Thoracic aorta (tissue), 2 donors: ENCODE measurements at regions not wholly inside any gene's neighbourhood (a gene's known extent, or its start where the extent isn't known, plus 50 kb on each side); places are given as distances from the start of the nearest gene placed in this dataset.

ENCODE experiments used
- ATAC-seq: fragments of 150-250 bp; one replicate; pipeline ENCODE4 v1.8.0; 2017; ENCODE audit warnings: low read depth; ENCODE audit not compliant: insufficient number of reproducible peaks, low FRiP score
- DNase-seq: peaks from one replicate; pipeline ENCODE4 v3.0.0-alpha.2; 2020; ENCODE audit warnings: low spot score
- H3K27ac ChIP-seq, 2 donors: fragments of 200-600 bp; sonication (generic); 1 replicate in 1 of 2; 2 replicates in 1 of 2; pipeline ENCODE4 v1.5.1; 2016; ENCODE audit warnings: mild to moderate bottlenecking in 2 of 2, moderate library complexity in 2 of 2
- H3K27me3 ChIP-seq: fragments of 200-600 bp; sonication (generic); replicated peaks from 2 replicates; pipeline ENCODE4 v1.6.0; 2016; ENCODE audit warnings: mild to moderate bottlenecking; ENCODE audit not compliant: insufficient read depth
- H3K36me3 ChIP-seq: fragments of 200-600 bp; sonication (generic); one replicate; pipeline ENCODE4 v1.5.1; 2016
- H3K4me1 ChIP-seq, 2 donors: fragments of 200-600 bp; sonication (generic); 1 replicate in 1 of 2; 2 replicates in 1 of 2; pipeline versions ENCODE4 v1.5.1 to v1.6.0; 2016; ENCODE audit warnings: low read depth in 2 of 2, mild to moderate bottlenecking in 1 of 2; ENCODE audit not compliant: control insufficient read depth in 1 of 2
- H3K4me3 ChIP-seq: fragments of 200-600 bp; sonication (generic); 2 replicates; pipeline ENCODE4 v1.5.1; 2016; ENCODE audit warnings: mild to moderate bottlenecking
- H3K9me3 ChIP-seq: fragments of 200-600 bp; sonication (generic); 2 replicates; pipeline ENCODE4 v1.5.1; 2016
- TF ChIP-seq, protein P1 (sequence below): fragments of 200-600 bp; sonication (generic); IDR thresholded peaks from one replicate; pipeline ENCODE4 v1.5.1; 2019; ENCODE audit warnings: antibody characterized with exemption

DNA sequence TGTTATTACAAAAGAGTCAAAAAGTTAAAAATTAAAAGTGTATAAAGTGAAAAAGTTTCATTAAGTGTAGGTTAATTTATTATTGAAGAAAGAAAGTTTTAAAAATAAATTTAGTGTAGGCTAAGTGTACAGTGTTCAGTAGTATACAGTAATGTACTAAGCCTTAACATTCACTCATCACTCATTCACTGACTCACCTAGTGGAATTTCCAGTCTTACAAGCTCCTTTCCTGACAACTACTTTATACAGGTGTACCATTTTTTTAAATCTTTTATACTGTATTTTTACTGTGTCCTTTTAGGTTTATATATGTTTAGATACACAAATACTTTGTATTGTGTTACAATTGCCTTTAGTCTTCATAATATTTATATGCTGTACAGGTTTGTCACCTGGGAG lies 530.2 kb upstream of the FAM174A start:
- DNase-seq (no peak), ATAC-seq (no peak)
- H3K27ac ChIP-seq, result no peak overlapping the region

DNA sequence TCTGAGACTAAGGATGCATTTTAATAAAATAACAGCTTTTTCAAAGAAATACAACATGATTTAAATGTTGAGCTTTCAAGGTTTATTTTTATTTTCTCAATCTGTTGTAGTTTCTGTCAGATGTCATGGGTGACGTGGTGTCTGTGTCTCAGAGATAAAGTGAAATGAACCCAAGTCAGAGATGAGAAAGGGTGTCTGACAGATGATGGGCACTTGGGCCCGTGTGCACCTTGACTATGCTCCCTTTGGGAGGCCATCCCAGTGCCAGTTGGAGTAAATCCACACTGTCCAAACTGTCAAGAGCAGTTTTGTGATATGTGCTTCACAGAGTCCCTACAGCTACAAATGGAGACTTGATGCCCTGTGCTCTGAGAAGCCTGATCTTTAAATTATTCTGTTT lies 536.9 kb upstream of the FAM174A start:
- Histone ChIP-seq H3K27me3 (no peaks in the 10 kb centered on the region), H3K9me3 (no peaks in the 10 kb centered on the region), H3K4me1 (no peaks in the 10 kb centered on the region), H3K27ac (no peak overlapping the region), H3K36me3 (no peaks in the 10 kb centered on the region), H3K4me3 (no peak overlapping the region)
- ATAC-seq, result no peak
- TF ChIP-seq, protein P1, sequence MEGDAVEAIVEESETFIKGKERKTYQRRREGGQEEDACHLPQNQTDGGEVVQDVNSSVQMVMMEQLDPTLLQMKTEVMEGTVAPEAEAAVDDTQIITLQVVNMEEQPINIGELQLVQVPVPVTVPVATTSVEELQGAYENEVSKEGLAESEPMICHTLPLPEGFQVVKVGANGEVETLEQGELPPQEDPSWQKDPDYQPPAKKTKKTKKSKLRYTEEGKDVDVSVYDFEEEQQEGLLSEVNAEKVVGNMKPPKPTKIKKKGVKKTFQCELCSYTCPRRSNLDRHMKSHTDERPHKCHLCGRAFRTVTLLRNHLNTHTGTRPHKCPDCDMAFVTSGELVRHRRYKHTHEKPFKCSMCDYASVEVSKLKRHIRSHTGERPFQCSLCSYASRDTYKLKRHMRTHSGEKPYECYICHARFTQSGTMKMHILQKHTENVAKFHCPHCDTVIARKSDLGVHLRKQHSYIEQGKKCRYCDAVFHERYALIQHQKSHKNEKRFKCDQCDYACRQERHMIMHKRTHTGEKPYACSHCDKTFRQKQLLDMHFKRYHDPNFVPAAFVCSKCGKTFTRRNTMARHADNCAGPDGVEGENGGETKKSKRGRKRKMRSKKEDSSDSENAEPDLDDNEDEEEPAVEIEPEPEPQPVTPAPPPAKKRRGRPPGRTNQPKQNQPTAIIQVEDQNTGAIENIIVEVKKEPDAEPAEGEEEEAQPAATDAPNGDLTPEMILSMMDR, result no peak
- no peak for DNase-seq

More for the DNA sequence above, 530.2 kb upstream of the FAM174A start:
- no peak overlapping the region for H3K4me3 ChIP-seq
- no peaks in the 10 kb centered on the region for H3K36me3 ChIP-seq
- no peaks in the 10 kb centered on the region for H3K9me3 ChIP-seq
- no peaks in the 10 kb centered on the region for H3K27me3 ChIP-seq
- no peaks in the 10 kb centered on the region for H3K4me1 ChIP-seq
- TF ChIP-seq, protein P1, result no peak

DNA sequence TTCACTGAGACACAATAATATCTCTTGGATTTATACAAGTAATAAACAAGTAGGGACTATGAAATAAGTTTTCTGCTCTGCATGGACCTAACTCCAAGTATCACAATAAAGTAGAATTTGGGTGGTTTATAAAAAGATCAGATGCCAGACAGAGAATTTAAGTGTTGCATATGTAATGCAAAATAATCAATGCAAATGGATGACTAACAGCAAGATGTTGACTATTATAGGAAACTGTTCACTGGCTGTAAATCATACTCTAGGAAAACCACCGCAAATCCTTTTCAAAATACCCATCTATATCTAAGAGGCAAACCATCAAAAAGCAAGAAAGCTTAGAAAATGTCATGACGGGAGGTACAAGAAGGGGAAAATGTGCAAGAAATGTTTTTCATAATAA lies 539.8 kb upstream of the FAM174A start:
- Histone ChIP-seq H3K4me3 (no peak overlapping the region), H3K27ac (no peak overlapping the region), H3K9me3 (no peaks in the 10 kb centered on the region), H3K36me3 (no peaks in the 10 kb centered on the region), H3K27me3 (no peaks in the 10 kb centered on the region), H3K4me1 (no peaks in the 10 kb centered on the region)
- DNase-seq (no peak), ATAC-seq (no peak)
- TF ChIP-seq, protein P1, result no peak

DNA sequence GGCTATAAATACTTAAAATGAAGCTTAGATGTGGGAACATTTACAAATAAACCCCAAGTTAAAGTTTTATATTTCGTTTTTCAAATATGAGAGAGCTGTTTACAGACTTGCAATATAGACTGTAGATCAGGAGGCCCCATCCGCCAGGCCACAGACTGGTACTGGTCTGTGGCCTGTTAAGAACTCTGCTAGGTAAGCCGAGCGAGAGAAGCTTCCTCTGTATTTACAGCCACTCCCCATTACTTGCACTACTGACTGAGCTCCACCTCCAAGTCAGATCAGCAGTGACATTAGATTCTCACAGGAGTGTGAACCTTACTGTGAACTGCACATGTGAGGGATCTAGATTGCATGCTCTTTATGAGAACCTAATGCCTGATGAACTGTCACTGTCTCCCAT lies 561.4 kb upstream of the FAM174A start:
- no peak for DNase-seq
- no peak overlapping the region for H3K4me3 ChIP-seq
- no peaks in the 10 kb centered on the region for H3K4me1 ChIP-seq
- H3K36me3 ChIP-seq, result no peaks in the 10 kb centered on the region
- TF ChIP-seq, protein P1, result no peak
- no peaks in the 10 kb centered on the region for H3K9me3 ChIP-seq
- H3K27me3 ChIP-seq, result no peaks in the 10 kb centered on the region
- ATAC-seq, result no peak
- no peak overlapping the region for H3K27ac ChIP-seq

DNA sequence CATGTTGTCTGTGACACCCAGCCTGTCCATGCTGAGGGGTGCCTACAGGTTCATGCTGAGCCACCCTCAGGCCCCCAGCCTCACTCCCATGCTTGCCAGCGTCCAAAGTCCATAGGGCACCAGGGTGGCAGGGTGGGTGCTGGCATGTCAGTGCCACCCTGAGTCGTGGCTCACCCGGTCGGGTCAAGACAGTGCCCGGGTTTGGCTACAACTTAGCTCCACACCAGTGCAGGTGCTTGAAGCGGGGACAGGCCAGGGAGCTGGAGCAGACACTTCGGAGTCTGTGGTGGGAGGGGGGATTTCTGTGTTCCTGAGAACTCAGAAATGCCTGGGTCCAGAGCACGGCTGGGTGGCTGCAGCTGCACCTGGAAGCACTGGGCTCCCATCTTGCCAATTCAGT lies 579.2 kb upstream of the FAM174A start:
- no peaks in the 10 kb centered on the region for H3K27me3 ChIP-seq
- ATAC-seq (no peak), DNase-seq (no peak)
- H3K9me3 ChIP-seq, result no peaks in the 10 kb centered on the region
- no peaks in the 10 kb centered on the region for H3K4me1 ChIP-seq
- TF ChIP-seq, protein P1, result no peak
- H3K4me3 ChIP-seq, result no peak overlapping the region
- no peak overlapping the region for H3K27ac ChIP-seq
- no peaks in the 10 kb centered on the region for H3K36me3 ChIP-seq
